ENCODE measurements at regions not wholly inside any gene's neighbourhood (a gene's known extent, or its start where the extent isn't known, plus 50 kb on each side); places are given as distances from the start of the nearest gene placed in this dataset.
"Not testable (repeated sequence)": the region's sequence is repeated elsewhere in the genome, so short reads cannot be mapped to it uniquely, and the experiment has no call there.

DNA sequence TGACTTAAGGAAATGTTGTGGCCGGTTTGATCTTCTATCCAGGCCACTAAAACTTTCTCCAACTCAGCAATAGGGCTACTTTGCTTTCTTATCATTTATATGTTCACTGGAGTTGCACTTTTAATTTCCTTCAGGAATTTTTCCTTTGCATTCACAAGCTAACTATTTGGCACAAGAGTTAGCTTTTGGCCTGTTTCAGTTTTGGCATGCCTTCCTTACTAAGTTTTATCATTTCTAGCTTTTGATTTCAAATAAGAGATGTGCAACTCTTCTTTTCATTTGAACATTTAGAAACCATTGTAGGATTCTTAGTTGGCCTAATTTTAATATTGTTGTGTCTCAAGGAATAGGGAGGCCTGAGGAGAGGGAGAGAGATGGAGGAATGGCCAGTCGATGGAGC lies 79.8 kb upstream of the TLL1 start:
- H3K27me3 Mint-ChIP-seq (ENCODE audit: low read depth), result no peaks in the 10 kb centered on the region
- no peak for DNase-seq (ENCODE audit: low spot score)
- no peaks in the 10 kb centered on the region for H3K9me3 Mint-ChIP-seq
- H3K36me3 Mint-ChIP-seq (ENCODE audit: low read depth), result no peaks in the 10 kb centered on the region
- no peak overlapping the region for H3K4me3 Mint-ChIP-seq
- H3K27ac Mint-ChIP-seq, result no peak overlapping the region
- no peaks in the 10 kb centered on the region for H3K4me1 Mint-ChIP-seq (ENCODE audit: low read depth)

- DNase-seq (ENCODE audit: low spot score), result no peak
- Mint-ChIP-seq H3K4me1 (ENCODE audit: low read depth) (no peaks in the 10 kb centered on the region), H3K4me3 (no peak overlapping the region), H3K9me3 (no peaks in the 10 kb centered on the region), H3K27ac (no peak overlapping the region), H3K27me3 (ENCODE audit: low read depth) (no peaks in the 10 kb centered on the region), H3K36me3 (ENCODE audit: low read depth) (no peaks in the 10 kb centered on the region)
Observed at GRCh38 chr4:165794834-165795233, 78.2 kb upstream of the TLL1 start.

- Mint-ChIP-seq H3K36me3 (ENCODE audit: low read depth) (no peaks in the 10 kb centered on the region), H3K4me1 (ENCODE audit: low read depth) (no peaks in the 10 kb centered on the region), H3K27me3 (ENCODE audit: low read depth) (no peaks in the 10 kb centered on the region), H3K27ac (no peak overlapping the region), H3K4me3 (no peak overlapping the region), H3K9me3 (no peaks in the 10 kb centered on the region)
- DNase-seq (ENCODE audit: low spot score), result no peak
Observed at GRCh38 chr4:165799384-165799815, 73.6 kb upstream of the TLL1 start.

- DNase-seq (ENCODE audit: low spot score), result no peak
- Mint-ChIP-seq H3K27ac (no peak overlapping the region), H3K4me3 (no peak overlapping the region), H3K4me1 (ENCODE audit: low read depth) (no peaks in the 10 kb centered on the region), H3K9me3 (no peaks in the 10 kb centered on the region), H3K27me3 (ENCODE audit: low read depth) (no peaks in the 10 kb centered on the region), H3K36me3 (ENCODE audit: low read depth) (no peaks in the 10 kb centered on the region)
Observed at GRCh38 chr4:165802452-165802851, 70.6 kb upstream of the TLL1 start.

DNA sequence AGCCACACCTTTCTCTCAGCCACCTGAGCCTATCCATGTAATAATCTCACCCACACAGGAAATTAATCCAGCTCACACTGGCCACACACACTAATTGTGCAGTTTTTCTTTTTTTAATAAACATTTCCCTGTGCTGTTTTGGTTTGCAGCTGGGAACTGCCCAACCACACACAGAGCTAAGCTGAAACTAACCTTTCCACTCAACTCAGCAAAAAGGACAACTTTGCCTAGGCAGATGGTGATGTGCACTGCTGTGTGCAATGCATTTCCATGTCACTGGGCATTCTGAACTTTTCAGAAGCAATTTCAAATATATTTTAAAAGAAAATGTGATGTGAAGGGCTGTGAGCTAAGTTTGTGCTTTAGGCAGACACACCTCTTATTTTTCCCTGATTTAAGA lies 70.0 kb upstream of the TLL1 start:
- no peak for DNase-seq (ENCODE audit: low spot score)
- Mint-ChIP-seq H3K36me3 (ENCODE audit: low read depth) (no peaks in the 10 kb centered on the region), H3K4me1 (ENCODE audit: low read depth) (no peaks in the 10 kb centered on the region), H3K4me3 (no peak overlapping the region), H3K27ac (no peak overlapping the region), H3K9me3 (no peaks in the 10 kb centered on the region), H3K27me3 (ENCODE audit: low read depth) (no peaks in the 10 kb centered on the region)

- H3K4me1 Mint-ChIP-seq (ENCODE audit: low read depth), result no peaks in the 10 kb centered on the region
- no peaks in the 10 kb centered on the region for H3K9me3 Mint-ChIP-seq
- H3K4me3 Mint-ChIP-seq, result no peak overlapping the region
- no peaks in the 10 kb centered on the region for H3K27me3 Mint-ChIP-seq (ENCODE audit: low read depth)
- no peak overlapping the region for H3K27ac Mint-ChIP-seq
- no peak for DNase-seq (ENCODE audit: low spot score)
- no peaks in the 10 kb centered on the region for H3K36me3 Mint-ChIP-seq (ENCODE audit: low read depth)
Observed at GRCh38 chr4:165805406-165805805, 67.6 kb upstream of the TLL1 start.

GRCh38 chr4:165806613-165807012 lies 66.4 kb upstream of the TLL1 start:
- no peak for DNase-seq (ENCODE audit: low spot score)
- H3K27ac Mint-ChIP-seq, result no peak overlapping the region
- no peaks in the 10 kb centered on the region for H3K27me3 Mint-ChIP-seq (ENCODE audit: low read depth)
- H3K9me3 Mint-ChIP-seq, result no peaks in the 10 kb centered on the region
- no peaks in the 10 kb centered on the region for H3K36me3 Mint-ChIP-seq (ENCODE audit: low read depth)
- H3K4me1 Mint-ChIP-seq (ENCODE audit: low read depth), result no peaks in the 10 kb centered on the region
- H3K4me3 Mint-ChIP-seq, result no peak overlapping the region

DNA sequence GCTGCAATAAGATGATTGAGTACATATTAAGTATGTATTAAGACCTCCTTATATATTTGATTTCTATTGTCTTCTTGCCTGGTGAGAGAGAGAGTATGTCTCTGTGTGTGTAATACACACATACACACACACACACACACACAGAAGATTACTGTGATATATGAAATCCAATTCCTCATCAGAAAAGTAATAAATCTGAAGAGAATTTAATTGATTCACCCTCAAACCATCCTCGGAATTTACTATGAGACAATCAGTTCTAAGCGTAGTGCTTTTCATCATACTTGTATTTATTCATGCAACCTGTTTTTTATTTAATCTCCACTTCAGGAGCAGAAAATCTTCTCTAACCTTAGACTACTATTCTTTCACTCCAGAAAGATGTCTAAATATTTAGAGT lies 62.3 kb upstream of the TLL1 start:
- Mint-ChIP-seq H3K27me3 (ENCODE audit: low read depth) (no peaks in the 10 kb centered on the region), H3K4me1 (ENCODE audit: low read depth) (no peaks in the 10 kb centered on the region), H3K4me3 (no peak overlapping the region), H3K36me3 (ENCODE audit: low read depth) (no peaks in the 10 kb centered on the region), H3K9me3 (no peaks in the 10 kb centered on the region), H3K27ac (no peak overlapping the region)
- DNase-seq (ENCODE audit: low spot score), result no peak

DNA sequence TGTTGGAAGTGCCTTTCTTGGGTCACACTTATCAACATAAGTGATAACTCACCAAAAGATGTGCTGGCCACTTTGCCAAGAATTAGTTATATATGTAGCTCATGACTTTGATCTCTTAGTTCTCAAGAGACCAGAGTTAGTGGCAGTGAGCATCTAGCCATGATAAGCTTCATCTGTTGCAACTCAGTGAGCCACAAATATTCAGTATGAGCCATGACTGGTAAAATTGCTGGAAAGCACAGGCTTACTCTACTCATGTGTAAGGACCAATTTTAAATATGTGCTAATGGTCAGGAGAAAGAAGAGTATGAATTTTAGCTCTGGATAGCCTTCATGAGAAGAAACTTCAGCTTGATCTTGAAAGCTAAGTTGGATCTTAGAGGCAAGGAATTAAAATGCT lies 59.4 kb upstream of the TLL1 start:
- Mint-ChIP-seq H3K36me3 (ENCODE audit: low read depth) (no peaks in the 10 kb centered on the region), H3K27ac (no peak overlapping the region), H3K4me3 (no peak overlapping the region), H3K9me3 (peaks cover 3% of the 10 kb centered on the region), H3K4me1 (ENCODE audit: low read depth) (no peaks in the 10 kb centered on the region), H3K27me3 (ENCODE audit: low read depth) (no peaks in the 10 kb centered on the region)
- no peak for DNase-seq (ENCODE audit: low spot score)

GRCh38 chr4:165814256-165815020 lies 58.6 kb upstream of the TLL1 start:
- Mint-ChIP-seq H3K4me1 (ENCODE audit: low read depth) (no peaks in the 10 kb centered on the region), H3K9me3 (peaks cover 3% of the 10 kb centered on the region), H3K36me3 (ENCODE audit: low read depth) (no peaks in the 10 kb centered on the region), H3K27ac (no peak overlapping the region), H3K4me3 (no peak overlapping the region), H3K27me3 (ENCODE audit: low read depth) (no peaks in the 10 kb centered on the region)
- no peak for DNase-seq (ENCODE audit: low spot score)

DNA sequence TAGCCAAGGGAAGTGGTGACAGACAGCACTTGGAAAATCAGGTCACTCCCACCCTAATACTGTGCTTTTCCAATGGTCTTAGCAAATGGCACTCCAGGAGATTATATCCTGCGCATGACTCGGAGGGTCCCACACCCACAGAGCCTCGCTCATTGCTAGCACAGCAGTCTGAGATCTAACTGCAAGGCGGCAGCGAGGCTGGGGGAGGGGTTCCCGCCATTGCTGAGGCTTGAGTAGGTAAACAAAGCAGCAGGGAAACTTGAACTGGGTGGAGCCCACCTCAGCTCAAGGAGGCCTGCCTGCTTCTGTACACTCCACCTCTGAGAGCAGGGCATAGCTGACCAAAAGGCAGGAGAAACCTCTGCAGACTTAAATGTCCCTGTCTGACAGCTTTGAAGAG lies 53.9 kb upstream of the TLL1 start:
- not testable (repeated sequence) for H3K27ac Mint-ChIP-seq

More for the DNA sequence above, 53.9 kb upstream of the TLL1 start:
- not testable (repeated sequence) for H3K36me3 Mint-ChIP-seq (ENCODE audit: low read depth); H3K4me1 Mint-ChIP-seq (ENCODE audit: low read depth); H3K27me3 Mint-ChIP-seq (ENCODE audit: low read depth); H3K9me3 Mint-ChIP-seq; H3K4me3 Mint-ChIP-seq; DNase-seq (ENCODE audit: low spot score)
